ENCODE measurements at regions not wholly inside any gene's neighbourhood (a gene's known extent, or its start where the extent isn't known, plus 50 kb on each side); places are given as distances from the start of the nearest gene placed in this dataset.

DNA sequence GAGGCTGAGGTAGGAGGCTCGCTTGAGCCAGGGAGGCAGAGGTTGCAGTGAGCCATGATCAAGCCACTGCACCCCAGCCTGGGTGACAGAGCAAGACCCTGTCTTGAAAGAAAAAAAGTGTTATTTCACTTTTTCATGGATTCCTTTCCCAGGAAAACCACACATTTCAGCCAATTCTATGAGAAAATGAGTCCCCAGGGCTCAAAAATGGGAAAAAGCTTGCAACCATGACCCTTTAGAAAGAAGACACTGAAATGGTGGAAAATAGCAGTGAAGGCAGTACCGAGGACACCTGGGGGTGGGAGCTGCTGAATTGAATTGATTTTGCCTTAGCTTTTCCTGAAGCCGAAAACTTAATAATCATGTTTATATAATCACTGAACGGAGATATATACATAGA lies 284.2 kb upstream of the HDAC4 start:
- 81 to 91% methylated on average over 4 of the region's 4 CpGs for WGBS, 2 donors (ENCODE audit: low coverage in 1 of 2)
- Histone ChIP-seq H3K27me3 (peaks cover 9% of the 10 kb centered on the region), H3K4me3 (no peak overlapping the region), H3K9me3 (no peaks in the 10 kb centered on the region), H3K4me1 (no peaks in the 10 kb centered on the region), H3K36me3 (no peaks in the 10 kb centered on the region), H3K27ac (no peak overlapping the region)
- intact Hi-C loops (cut with DNase I; ENCODE audit: low total_unique reads) (no loop called here), in situ Hi-C loops (cut with MboI; ENCODE audit: low pct_ligation_motif_present in 1 of 4, low pct_unique_long_range_greater_than_20kb in 1 of 4, low sequenced_read_pairs in 3 of 4) (no loop called here)
- TF ChIP-seq POLR2AphosphoS5 (IDR thresholded peaks at IDR 0.05) (no peak), EP300 (IDR thresholded peaks at IDR 0.05; ENCODE audit: low read depth) (no peak), POLR2A (IDR thresholded peaks at IDR 0.05) (no peak)
- TF ChIP-seq, protein P1, sequence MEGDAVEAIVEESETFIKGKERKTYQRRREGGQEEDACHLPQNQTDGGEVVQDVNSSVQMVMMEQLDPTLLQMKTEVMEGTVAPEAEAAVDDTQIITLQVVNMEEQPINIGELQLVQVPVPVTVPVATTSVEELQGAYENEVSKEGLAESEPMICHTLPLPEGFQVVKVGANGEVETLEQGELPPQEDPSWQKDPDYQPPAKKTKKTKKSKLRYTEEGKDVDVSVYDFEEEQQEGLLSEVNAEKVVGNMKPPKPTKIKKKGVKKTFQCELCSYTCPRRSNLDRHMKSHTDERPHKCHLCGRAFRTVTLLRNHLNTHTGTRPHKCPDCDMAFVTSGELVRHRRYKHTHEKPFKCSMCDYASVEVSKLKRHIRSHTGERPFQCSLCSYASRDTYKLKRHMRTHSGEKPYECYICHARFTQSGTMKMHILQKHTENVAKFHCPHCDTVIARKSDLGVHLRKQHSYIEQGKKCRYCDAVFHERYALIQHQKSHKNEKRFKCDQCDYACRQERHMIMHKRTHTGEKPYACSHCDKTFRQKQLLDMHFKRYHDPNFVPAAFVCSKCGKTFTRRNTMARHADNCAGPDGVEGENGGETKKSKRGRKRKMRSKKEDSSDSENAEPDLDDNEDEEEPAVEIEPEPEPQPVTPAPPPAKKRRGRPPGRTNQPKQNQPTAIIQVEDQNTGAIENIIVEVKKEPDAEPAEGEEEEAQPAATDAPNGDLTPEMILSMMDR (IDR thresholded peaks at IDR 0.05) = no peak
- no peak for DNase-seq

DNA sequence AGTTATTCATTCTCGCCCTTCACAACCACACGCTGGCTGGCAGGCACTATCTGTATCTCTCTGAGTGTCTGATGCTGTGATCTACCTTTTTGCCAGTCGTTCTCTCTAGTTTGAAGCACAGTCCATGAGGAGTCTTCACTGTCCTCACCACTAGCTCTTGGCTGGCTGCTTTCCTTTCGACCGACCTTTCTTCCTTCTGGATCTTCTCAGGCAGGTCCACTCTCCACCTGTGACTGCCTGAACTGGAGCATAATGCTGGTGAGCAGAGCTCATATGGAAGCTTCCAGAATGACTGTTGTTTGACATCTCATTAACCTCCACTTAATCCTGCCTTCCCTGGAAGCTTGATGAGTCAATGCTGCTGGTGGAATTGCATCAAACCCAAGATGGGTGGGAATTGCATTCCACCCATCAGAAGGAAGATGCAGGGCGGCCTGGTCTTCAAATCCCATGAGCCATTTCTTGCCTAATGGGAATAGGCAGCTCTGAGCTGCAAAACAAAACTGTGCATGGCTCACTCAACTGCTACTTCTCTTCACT lies 283.5 kb upstream of the HDAC4 start:
- WGBS, 2 donors (ENCODE audit: low coverage in 1 of 2) = 73 to 90% methylated on average over 2 to 6 of the region's 6 CpGs
- DNase-seq = no peak
- H3K9me3 ChIP-seq = no peaks in the 10 kb centered on the region
- intact Hi-C loops (cut with DNase I; ENCODE audit: low total_unique reads) (no loop called here), in situ Hi-C loops (cut with MboI; ENCODE audit: low pct_ligation_motif_present in 1 of 4, low pct_unique_long_range_greater_than_20kb in 1 of 4, low sequenced_read_pairs in 3 of 4) (no loop called here)
- no peaks in the 10 kb centered on the region for H3K36me3 ChIP-seq
- H3K4me3 ChIP-seq = no peak overlapping the region
- no peak overlapping the region for H3K27ac ChIP-seq
- TF ChIP-seq POLR2AphosphoS5 (IDR thresholded peaks at IDR 0.05) (no peak), POLR2A (IDR thresholded peaks at IDR 0.05) (no peak), EP300 (IDR thresholded peaks at IDR 0.05; ENCODE audit: low read depth) (no peak)
- TF ChIP-seq, protein P1 (IDR thresholded peaks at IDR 0.05) = no peak
- H3K4me1 ChIP-seq = no peaks in the 10 kb centered on the region
- peaks cover 9% of the 10 kb centered on the region for H3K27me3 ChIP-seq

DNA sequence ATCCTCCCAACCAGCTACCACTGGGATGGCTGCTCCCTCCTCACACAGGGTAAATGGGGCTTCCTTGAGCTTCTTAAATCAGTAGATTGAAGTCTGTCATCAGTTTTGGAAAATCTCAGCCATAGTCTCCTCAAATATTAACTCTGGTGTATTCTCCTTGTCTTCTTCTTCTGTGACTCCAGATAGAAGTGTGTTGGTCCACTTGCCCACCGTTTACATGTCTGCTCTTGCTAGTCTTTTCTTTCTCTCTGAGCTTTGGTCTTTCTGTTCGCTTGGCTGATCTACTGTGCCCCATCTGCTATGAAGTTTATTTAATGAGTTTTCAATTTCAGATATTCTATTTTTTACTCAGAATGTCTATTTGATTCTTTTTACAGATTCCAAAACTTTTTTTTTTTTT lies 281.7 kb upstream of the HDAC4 start:
- DNase-seq = no peak
- peaks cover 9% of the 10 kb centered on the region for H3K27me3 ChIP-seq
- no peak overlapping the region for H3K27ac ChIP-seq
- 63 to 88% methylated on average over 2 of the region's 2 CpGs for WGBS, 2 donors (ENCODE audit: low coverage in 1 of 2)
- in situ Hi-C loops (cut with MboI; ENCODE audit: low pct_ligation_motif_present in 1 of 4, low pct_unique_long_range_greater_than_20kb in 1 of 4, low sequenced_read_pairs in 3 of 4) (no loop called here), intact Hi-C loops (cut with DNase I; ENCODE audit: low total_unique reads) (no loop called here)
- H3K36me3 ChIP-seq = no peaks in the 10 kb centered on the region
- no peaks in the 10 kb centered on the region for H3K4me1 ChIP-seq
- no peak overlapping the region for H3K4me3 ChIP-seq
- no peaks in the 10 kb centered on the region for H3K9me3 ChIP-seq
- TF ChIP-seq, protein P1 (IDR thresholded peaks at IDR 0.05) = no peak
- TF ChIP-seq EP300 (IDR thresholded peaks at IDR 0.05; ENCODE audit: low read depth) (no peak), POLR2A (IDR thresholded peaks at IDR 0.05) (no peak), POLR2AphosphoS5 (IDR thresholded peaks at IDR 0.05) (no peak)

DNA sequence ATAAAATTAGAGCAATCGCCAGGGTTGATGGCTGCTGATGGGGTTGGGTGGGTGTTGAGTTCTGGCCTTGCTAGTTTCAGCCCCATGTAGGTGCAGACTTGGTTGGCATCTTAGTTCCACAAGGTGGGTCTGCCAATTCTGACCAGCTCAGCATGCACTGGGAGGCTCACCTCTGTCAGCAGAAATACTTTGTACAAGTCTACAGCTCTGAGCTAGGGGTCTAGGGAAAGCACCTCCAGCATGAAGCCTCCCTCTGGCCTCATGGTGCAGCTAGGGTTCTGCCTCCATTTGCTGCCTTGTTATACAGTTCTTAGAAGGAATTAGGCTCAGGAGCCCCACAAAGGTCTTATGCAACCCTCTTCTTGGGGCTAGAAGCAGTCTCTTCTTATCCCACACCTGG lies 278.9 kb upstream of the HDAC4 start:
- Histone ChIP-seq H3K9me3 (no peaks in the 10 kb centered on the region), H3K27me3 (peaks cover 9% of the 10 kb centered on the region), H3K27ac (no peak overlapping the region), H3K36me3 (no peaks in the 10 kb centered on the region), H3K4me3 (no peak overlapping the region), H3K4me1 (no peaks in the 10 kb centered on the region)
- WGBS, 2 donors (ENCODE audit: low coverage in 1 of 2) = 100% methylated on average over 1 of the region's 1 CpG; no CpG with 5 or more reads in 1 of the 2 donors
- DNase-seq = no peak
- in situ Hi-C loops (cut with MboI; ENCODE audit: low pct_ligation_motif_present in 1 of 4, low pct_unique_long_range_greater_than_20kb in 1 of 4, low sequenced_read_pairs in 3 of 4) = no loop called here
- intact Hi-C loops (cut with DNase I; ENCODE audit: low total_unique reads) = no loop called here
- TF ChIP-seq POLR2AphosphoS5 (IDR thresholded peaks at IDR 0.05) (no peak), POLR2A (IDR thresholded peaks at IDR 0.05) (no peak), EP300 (IDR thresholded peaks at IDR 0.05; ENCODE audit: low read depth) (no peak)
- TF ChIP-seq, protein P1 (IDR thresholded peaks at IDR 0.05) = no peak
